Muscle of arm (tissue), 1 donor: ENCODE measurements at regions not wholly inside any gene's neighbourhood (a gene's known extent, or its start where the extent isn't known, plus 50 kb on each side); places are given as distances from the start of the nearest gene placed in this dataset.

Source experiments
- DNase-seq: peaks from one replicate; pipeline ENCODE4 v3.0.0-alpha.2; 2013

DNA sequence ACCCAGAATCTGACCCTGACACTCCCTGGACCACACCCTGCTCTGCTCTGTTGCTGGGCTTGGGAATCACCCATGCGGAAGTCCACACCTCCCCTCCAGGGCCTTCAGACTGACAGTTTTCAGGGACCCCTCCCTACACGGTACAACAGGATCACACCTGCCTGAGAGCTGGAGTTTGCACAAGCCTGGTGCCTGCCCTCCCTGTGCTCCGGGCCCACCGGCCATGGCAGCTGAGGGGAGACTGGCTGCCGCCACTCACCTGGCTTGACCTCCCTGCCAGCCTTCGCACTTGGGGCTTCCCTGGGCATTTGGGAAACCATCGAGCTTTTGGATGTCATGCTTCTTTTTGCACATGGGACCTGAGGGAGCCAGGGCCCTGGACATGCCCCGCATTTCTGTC, 95.9 kb upstream of the ANKRD34C start:
- DNase-seq: no peak

DNA sequence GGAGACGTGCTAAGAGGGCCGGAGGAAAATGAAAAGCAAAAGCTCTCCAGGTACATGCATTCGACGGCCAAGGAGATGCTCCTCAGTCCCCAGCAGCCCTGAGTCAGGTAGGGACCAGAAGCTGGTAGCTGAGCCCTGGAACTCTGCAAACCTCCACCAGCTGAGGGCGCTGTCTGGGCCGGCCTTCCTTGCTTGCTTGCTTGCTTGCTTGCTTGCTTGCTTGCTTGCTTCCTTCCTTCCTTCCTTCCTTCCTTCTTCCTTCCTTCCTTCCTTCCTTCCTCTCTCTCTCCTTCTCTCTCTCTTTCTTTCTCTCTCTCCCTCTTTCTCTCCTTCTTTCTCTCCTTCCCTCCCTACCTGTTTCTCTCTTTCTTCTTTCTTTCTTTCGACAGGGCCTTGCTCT, 94.6 kb upstream of the RASGRF1 start:
- DNase-seq: no peak

DNA sequence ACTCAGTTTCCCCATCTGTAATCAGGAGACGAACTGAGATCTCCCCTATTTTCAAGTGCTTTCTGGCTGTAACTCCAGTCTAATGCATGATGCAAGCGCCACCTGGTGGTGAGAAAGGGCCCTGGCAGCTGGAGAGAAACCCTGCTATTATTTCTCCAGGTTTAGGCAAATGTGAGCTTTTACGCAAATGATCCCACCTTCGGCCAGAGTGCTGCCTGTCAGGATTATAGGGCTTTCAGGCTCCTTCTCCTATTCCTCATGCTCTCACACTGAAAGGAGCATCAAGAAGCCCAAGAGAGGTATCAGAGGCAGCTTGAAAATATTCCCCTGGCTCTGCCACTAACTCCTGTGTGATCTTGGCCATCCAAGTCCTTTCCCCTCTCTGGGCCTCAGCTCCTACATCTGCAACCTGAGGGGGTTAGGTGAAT, 93.9 kb upstream of the RASGRF1 start:
- DNase-seq: peak; percentile 64

DNA sequence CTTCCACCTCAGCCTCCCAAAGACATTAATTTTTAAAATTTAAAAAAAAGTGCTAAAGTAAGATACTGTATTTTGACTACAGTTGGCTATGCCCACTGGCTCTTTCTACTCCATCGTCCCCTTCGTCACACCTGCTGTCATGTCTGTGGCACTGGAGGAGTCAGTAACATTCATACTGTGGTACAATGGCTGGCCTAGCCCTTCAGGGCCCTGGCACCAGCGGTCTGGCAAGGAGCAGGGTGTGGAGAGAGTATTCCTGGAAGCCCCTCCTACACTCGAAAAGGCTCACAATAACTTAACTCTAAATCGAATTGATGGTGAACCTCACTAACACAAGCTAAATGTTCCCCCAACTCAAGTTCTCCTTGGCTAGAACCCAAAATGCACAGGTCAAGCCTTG, 89.7 kb upstream of the RASGRF1 start:
- no peak for DNase-seq

DNA sequence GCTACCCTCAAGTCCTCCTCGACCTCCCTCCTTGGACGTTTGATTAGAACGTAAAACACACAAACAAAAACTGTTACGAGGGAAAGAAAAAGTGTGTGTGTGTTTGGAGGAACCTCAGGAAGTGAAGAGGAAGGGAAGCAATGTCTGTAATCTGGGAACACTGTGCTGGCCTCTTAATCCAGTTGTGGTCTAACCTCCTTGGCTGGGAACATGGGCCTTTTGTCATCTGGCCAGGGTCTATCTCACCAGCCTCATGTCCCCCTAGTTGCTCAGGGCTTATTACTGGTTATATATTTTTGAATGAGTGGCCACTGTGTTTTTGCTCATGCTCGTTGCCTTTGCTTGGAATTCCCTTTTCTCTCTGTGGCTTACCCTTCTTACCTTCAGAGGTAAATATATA, 89.0 kb upstream of the RASGRF1 start:
- DNase-seq: no peak

DNA sequence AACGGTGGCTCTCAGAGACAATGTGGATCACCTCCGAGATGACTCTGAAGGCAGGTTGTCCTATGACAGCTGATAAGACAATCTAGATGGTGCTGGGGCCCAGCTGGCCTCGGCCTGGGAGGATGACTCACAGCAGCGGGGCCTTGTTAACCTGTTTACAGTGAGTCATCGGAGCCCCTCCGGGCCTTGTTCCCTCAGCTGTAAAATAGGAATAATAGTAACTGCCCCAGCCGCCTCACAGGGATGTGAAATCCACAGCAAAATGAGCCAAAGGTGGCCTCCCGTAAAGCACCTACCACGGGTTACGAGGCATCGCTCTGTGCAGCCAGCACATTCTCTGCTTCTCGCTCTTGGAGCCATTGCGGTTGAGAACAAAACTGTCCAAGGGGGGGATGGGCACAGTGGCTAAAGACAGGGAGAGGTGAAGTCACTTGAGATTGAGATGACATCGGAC, 88.6 kb upstream of the RASGRF1 start:
- no peak for DNase-seq

DNA sequence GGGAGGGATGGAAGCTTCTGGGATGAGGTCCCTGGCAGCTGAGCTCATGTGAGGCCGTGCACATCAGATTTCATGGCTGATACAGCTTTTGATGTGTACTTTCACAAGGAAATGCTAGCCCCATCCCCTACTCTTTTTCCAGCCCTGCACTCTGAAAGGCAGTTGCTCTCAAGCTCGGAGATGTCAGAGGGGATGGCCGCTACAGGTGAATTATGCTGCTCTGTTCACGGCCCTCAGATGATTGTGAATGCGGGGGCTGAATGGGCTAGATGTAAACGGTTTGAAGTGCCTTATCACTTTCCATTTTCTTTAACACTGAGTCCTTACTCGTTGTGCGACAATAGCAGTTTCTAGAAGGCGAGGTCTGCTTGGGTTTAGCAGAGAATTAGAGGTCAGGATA, 88.0 kb upstream of the RASGRF1 start:
- DNase-seq: no peak

DNA sequence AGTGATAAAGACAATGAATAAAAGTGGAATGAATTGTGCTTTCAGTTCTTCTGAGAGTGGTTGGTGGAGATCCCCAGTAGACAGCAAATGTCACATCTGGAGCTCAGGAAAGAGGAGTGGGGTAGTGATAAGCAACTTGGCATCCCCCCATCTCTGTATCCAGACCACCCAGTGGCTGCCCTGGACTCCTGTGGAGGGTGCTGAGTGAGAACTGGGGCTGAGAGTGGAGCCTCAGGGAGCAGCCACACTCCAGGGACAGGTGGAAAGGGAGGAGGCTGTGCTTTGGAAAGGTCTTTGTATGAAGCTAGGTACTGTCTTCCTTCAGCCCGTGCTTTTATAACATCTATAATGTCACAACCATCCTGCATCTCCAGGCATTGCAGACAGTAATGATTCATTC, 85.6 kb upstream of the RASGRF1 start:
- DNase-seq: no peak

DNA sequence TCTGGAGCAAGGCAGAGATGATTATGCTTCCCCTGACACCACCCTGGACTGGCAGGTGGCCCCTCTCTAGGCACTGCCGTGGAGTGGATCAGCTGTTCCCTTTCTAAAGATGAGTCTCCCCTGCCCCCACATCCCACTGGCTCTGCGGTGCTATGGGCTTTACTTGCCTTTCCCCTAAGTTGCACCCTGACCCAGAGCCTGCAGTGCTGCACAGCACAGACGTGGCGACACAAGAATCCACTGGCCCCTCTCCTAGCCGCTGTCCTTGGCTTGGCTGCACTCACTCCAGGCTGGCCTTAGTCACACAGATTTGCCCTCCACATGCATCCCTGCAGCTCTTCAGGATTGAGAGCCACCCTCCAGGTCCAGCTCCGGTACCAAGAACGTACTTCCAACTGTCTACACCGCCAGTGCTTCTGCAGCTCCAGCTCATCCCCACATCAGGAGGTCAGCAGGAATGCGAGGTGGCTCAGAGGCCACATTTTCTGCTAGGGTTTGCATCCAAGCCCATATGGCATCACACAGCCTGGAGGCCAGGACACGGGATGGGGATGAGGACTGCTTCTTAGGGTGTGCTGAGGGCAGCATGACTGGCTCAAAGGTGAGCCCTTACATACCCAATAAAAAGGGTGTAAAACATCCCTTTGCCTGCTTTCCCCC, 82.4 kb upstream of the RASGRF1 start:
- DNase-seq: no peak

DNA sequence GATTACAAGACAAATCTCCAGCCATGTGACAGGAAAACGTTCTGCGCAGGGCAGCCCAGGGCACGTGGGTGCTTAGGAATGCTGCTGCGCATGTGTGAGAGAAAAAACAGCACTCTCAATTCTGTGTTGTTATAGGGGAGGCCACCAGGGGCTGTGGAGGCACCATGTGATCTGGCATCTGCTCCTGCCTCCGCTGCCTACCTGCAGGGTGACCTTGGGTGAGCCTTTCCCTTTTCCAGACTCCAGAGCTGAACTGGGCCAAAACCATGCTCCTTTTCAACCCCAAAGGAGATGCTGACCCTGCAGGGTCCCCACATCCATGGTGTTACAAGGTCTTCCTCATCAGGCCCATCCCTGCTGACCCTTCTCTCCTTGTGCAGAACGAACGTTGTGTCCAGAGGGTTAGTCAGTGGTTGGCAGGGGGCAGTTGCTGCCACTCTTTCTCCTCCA, 81.5 kb upstream of the RASGRF1 start:
- DNase-seq: no peak

DNA sequence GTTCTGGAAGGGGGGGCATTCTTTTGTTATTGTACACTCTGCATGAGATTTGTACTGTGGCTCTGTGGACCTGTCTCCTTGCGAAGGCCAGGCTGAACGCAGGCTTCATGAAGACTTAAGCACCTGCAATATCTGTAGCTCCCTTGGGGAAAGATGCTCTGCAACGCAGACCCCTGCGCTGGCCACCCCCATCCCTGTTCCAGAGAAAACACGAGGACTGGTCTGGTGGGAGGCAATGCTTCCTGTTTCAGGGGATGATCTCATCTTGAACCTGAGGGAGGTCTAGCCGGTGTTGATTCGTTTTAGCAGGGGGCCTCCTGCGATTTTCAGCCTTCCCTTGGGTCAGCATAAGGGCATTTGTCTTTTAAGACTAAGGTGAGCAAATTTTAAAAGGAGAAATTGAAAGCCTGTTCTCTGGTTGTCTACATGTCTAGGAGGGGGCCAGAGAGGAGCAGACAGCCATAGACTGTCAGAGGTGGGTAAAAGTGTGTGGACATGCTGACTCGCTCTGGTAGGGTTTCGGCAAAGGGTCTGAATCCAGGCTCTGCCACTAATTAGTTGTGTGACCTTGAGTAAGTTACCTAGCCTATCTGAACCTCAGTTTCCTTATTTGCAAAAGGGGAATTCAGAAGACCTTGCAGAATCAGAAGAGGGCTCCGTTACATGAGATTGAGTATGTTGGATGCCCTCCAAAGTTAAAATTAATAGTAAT, 80.9 kb upstream of the RASGRF1 start:
- DNase-seq: no peak

DNA sequence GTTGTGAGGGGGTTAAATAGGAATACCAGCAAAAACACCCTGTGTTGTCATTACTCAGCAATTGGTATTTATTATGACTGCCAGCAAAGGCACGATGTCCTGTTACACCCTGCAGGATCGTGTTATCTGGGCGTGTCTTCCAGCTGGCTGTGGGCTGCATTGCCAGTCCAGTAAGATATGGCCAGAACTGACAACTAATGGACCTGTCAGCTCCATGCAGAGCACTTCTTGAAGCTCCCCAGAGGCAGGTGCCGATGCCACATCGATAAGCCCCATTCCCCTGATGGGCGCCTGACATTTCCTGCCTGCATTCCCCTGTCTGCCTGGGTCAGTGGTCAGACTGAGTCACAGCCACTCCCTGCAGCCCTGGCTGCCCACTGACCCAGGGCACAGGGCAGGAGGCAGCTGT, 79.7 kb upstream of the RASGRF1 start:
- no peak for DNase-seq

DNA sequence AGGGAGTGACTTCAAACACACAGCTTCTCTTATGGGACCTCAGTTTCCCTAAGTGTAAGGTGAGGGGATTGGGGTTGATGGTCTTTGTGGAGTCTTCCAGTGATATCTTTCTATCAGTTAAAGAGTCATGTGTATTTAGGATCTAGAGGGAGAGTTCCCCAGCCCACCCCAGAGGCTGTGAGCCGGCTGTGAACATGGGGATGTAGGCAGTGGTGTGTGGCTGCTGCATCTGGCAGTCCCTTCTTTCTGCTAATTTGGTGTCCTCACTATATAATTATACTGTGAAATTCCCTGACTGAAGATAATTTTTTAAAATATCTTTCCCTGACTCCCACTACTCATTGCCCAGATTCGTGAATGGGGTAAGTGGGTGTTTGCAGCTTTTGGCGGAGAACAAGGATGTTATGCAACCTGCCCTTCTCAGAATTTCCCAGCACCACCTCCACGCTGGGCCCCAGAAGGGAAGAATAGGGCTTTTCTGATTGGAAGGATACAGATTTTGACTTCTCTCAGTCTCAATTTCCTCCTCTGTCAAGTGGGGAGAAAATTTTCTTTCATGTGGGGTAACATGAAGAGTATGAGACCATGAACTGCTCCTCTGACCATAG, 79.0 kb upstream of the RASGRF1 start:
- no peak for DNase-seq

DNA sequence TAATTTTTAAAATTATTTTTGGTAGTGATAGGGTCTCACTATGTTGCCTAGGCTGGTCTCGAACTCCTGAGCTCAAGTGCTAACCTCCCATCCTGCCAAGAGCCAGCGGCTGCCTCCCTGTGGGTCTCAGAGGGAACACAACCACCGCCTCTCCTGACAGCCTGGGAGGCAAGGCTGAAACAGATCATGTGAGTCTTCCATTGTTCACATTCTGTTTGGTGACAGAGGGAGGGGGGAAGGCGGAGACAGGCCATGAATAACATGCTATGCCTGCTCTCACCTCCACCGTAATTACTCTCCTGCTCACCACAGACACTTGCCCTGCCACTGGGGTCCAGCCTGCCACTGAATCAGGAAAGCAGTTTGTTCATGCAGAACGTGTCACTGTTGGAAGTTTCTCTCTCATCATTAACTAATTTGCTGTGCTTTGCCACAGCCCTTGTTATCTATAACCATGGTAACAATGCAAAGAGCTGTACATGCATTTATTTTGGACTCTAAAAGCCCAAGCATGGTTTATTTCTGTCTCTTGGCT, 78.4 kb upstream of the RASGRF1 start:
- no peak for DNase-seq

DNA sequence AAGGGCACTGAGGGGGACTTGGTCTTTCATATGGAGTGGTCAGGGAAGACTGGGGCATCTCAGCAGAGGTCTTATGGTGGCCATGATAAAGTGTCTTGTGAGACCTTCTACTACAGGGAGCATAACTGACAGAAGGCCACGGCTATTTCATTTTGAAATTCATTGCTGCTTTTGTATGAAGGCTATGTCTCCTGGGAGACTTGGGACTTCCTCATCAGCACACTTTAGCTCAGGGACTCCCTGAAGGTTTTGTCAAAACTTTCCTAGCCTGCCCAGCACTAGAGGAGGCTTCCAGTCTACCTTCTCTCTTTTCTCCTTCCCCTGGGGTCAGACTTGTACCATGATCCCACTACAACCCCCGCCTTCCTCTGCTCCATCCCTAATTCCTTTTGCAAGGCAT, 77.2 kb upstream of the RASGRF1 start:
- DNase-seq: no peak

DNA sequence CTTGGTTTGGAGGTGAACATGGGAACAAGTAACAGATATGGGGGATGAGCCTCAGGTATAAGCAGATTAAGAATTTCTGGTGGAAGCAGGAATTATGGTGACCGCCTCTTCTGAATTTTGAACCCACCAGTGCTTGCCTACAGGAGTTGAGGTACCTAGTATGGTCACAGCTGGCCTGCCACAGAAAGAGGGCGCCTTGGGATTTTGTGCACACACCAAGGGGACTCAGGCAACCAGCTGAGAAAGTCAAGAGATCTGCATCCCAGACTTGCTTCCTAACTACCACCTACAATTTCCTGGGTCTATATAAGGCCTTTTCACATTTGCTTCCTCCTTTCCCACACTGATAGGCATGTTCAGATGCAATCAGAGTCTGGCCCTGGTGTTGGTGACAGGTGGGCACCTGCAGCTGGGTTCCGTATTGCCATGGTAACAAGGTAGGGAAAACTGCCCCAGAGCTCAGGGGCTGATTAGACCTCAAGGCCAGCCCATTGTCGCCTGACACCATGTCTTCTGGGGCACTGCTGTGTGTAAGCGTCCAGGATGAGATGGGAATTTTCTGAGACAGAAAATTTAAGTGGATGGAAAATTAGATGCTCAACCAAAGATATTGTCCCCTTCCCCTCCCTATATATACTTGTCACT, 75.9 kb upstream of the RASGRF1 start:
- no peak for DNase-seq

DNA sequence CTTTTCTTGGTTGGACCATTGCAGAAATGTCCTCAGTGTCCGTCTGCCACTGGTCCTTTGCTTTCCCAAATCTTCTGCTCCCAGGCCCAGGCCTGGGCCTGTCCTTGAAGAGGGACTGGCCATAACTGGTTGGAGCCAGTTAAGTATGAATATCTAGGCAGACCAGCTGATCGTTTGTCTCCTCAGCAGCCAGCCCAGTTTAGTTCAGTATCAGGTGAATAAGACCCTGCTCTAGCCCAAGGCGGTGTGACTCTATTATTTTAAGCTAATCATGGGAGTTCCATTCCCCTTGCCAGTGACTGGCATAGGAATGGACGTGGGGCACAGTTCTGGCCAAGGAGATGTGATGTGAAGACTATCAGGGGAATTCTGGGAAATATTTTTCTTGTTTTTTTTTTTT, 73.9 kb upstream of the RASGRF1 start:
- DNase-seq: no peak

DNA sequence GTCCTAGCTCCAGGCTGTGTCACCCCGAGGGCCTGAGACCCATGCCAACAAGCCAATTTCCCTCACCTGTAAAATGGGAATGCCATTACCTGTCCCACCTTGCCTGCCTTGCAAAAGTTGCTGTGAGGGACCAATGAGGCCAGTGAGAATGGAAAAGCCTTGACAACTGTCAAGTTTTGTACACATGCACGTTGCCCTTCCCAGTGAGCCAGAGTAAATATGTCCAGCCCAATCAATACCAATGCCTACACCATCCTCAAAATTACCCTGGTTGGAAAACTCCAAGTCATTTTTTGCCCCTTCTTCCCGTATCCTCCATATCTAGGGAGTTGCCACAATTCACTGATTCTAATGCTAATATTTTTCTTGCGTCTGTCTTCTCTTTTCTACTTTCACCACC, 73.5 kb upstream of the RASGRF1 start:
- no peak for DNase-seq

DNA sequence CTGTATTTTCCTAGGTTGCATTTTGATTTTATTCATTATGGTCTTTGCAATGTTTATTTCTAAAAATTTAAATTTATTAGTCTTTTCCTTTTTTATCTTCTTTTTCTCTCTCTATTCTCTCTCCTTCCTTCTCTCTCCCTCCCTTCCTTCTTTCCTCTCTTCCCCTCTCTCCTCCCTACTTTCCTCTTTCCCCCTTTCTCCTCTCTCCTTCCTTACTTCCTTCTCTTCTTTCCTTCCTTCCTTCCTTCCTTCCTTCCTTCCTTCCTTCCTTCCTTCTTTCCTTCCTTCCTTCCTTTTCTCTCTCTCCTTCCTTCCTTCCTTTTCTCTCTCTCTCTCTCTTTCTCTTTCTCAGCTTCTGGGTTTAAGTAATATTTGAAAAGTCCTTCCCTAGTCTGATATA, 72.8 kb upstream of the RASGRF1 start:
- no peak for DNase-seq

DNA sequence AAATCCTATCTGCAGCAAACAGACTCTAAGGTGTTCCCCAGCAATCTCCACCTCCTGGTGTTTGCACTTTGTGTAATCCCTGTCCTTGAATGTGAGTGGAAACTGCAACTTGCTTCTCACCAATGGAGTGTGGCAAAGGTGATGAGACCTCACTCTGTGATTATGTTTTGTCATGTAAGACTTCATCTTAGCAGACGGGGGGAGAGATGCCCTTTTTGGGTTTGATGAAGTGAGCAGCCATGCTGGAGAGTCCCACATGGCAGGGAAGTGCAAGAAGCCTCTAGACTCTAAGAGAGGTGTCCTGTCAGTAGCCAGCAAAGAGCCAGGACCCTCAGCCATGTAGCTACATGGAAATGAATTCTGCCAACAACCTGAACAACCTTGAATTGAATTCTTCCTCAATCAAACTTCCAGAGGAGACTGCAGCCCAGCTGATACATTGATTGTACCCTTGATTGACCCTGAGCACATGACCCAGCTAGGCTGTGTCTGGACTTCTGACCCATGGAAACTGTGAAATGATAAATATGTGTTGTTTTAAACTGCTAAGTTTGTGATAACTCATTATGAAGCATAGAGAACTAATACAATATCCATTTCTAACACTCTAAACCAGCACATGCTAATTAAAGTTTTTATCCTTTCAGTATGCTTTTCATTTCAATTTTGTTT, 71.4 kb upstream of the RASGRF1 start:
- no peak for DNase-seq

DNA sequence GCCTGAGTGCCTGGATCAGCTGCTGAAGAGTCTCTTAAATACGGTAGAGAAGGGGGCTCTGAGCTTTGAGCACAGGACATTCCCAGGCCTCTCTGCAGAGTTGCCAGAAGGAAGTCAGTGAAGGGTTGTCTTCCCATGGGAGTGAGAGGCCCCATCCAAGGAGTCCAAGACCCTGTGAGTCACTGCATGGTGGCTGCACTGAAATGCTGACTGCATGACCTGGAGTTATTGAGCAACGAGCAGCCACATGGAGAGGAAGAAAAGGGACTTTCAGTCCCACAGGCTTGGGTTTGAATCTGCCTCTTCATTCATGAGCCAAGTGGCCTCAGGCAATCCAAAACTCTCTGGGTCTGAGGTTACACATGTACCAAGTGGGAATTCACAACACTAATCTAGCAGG, 69.6 kb upstream of the RASGRF1 start:
- peak; percentile 9 for DNase-seq
